ENCODE measurements at regions not wholly inside any gene's neighbourhood (a gene's known extent, or its start where the extent isn't known, plus 50 kb on each side); places are given as distances from the start of the nearest gene placed in this dataset.

- TF ChIP-seq EZH2 (IDR thresholded peaks at IDR 0.05; ENCODE audit: borderline replicate concordance, insufficient read depth, low read length, poor library complexity, severe bottlenecking) (no peak), CTCF (IDR thresholded peaks at IDR 0.05; ENCODE audit: poor library complexity, severe bottlenecking) (no peak), MXI1 (conservative IDR thresholded peaks at IDR 0.05; ENCODE audit: poor library complexity, severe bottlenecking) (no peak), EP300 (conservative IDR thresholded peaks at IDR 0.05; ENCODE audit: poor library complexity, severe bottlenecking) (no peak), TAF1 (IDR thresholded peaks at IDR 0.05; ENCODE audit: low read depth) (no peak)
These were observed 355.9 kb upstream of the PITX2 start for GRCh38 chr4:110978761-110979160.
